Activated naive CD4-positive, alpha-beta T cell treated with anti-CD3 and anti-CD28 coated beads, Interleukin-2, amount 50 U/mL, for 16 hours (primary cell): ENCODE measurements at regions not wholly inside any gene's neighbourhood (a gene's known extent, or its start where the extent isn't known, plus 50 kb on each side); places are given as distances from the start of the nearest gene placed in this dataset.
"Not testable (repeated sequence)": the region's sequence is repeated elsewhere in the genome, so short reads cannot be mapped to it uniquely, and the experiment has no call there.

Source experiments
- DNase-seq: peaks from one replicate; pipeline ENCODE4 v3.0.0-alpha.2; 2020

- not testable (repeated sequence) for DNase-seq
These were observed 135.7 kb downstream of the TMEM121 start for GRCh38 chr14:105662043-105662442.

GRCh38 chr14:105662592-105662991 lies 136.2 kb downstream of the TMEM121 start:
- DNase-seq, result not testable (repeated sequence)

GRCh38 chr14:105663323-105663722 lies 136.9 kb downstream of the TMEM121 start:
- not testable (repeated sequence) for DNase-seq

GRCh38 chr14:105663818-105664596 lies 137.6 kb downstream of the TMEM121 start:
- not testable (repeated sequence) for DNase-seq

GRCh38 chr14:105664691-105665090 lies 138.3 kb downstream of the TMEM121 start:
- no peak for DNase-seq

- DNase-seq, result no peak
These were observed 139.0 kb downstream of the TMEM121 start for GRCh38 chr14:105665247-105665950.

- no peak for DNase-seq
These were observed 139.5 kb downstream of the TMEM121 start for GRCh38 chr14:105665951-105666277.

- DNase-seq, result no peak
These were observed 140.0 kb downstream of the TMEM121 start for GRCh38 chr14:105666420-105666819.

- not testable (repeated sequence) for DNase-seq
These were observed 140.7 kb downstream of the TMEM121 start for GRCh38 chr14:105666991-105667662.

- not testable (repeated sequence) for DNase-seq
These were observed 141.3 kb downstream of the TMEM121 start for GRCh38 chr14:105667663-105668020.

- DNase-seq, result not testable (repeated sequence)
These were observed 141.6 kb downstream of the TMEM121 start for GRCh38 chr14:105668021-105668420.

GRCh38 chr14:105668471-105669230 lies 142.3 kb downstream of the TMEM121 start:
- DNase-seq, result not testable (repeated sequence)

GRCh38 chr14:105669231-105669610 lies 142.8 kb downstream of the TMEM121 start:
- not testable (repeated sequence) for DNase-seq

GRCh38 chr14:105669646-105670045 lies 143.3 kb downstream of the TMEM121 start:
- not testable (repeated sequence) for DNase-seq

GRCh38 chr14:105672450-105673200 lies 146.2 kb downstream of the TMEM121 start:
- DNase-seq, result not testable (repeated sequence)

- DNase-seq, result not testable (repeated sequence)
These were observed 149.1 kb downstream of the TMEM121 start for GRCh38 chr14:105675433-105675832.

GRCh38 chr14:105675905-105676670 lies 149.7 kb downstream of the TMEM121 start:
- not testable (repeated sequence) for DNase-seq

GRCh38 chr14:105678057-105678456 lies 151.7 kb downstream of the TMEM121 start:
- DNase-seq, result not testable (repeated sequence)

GRCh38 chr14:105678996-105679958 lies 152.9 kb downstream of the TMEM121 start:
- not testable (repeated sequence) for DNase-seq
